DOHH2 (cell line): ENCODE measurements at regions not wholly inside any gene's neighbourhood (a gene's known extent, or its start where the extent isn't known, plus 50 kb on each side); places are given as distances from the start of the nearest gene placed in this dataset.

Experiments
- H3F3A ChIP-seq: fragments of 200-600 bp; sonication (generic), shearing (Covaris generic); 2 replicates; pipeline ENCODE4 v1.6.0; 2016; ENCODE audit warnings: antibody characterized with exemption, mild to moderate bottlenecking; ENCODE audit not compliant: control insufficient read depth, insufficient read depth
- H3K27ac ChIP-seq: fragments of 200-600 bp; sonication (generic); 2 replicates; pipeline ENCODE4 v1.5.1; 2014; ENCODE audit warnings: low read depth, mild to moderate bottlenecking, low read length, moderate library complexity
- H3K27me3 ChIP-seq: fragments of 200-600 bp; sonication (generic); 2 replicates; pipeline ENCODE4 v1.6.1; 2014; ENCODE audit warnings: mild to moderate bottlenecking, low read length, mixed read lengths; ENCODE audit not compliant: control insufficient read depth
- H3K36me3 ChIP-seq: fragments of 200-600 bp; sonication (generic); 2 replicates; pipeline ENCODE4 v1.6.1; 2014; ENCODE audit warnings: mild to moderate bottlenecking, low read length, moderate library complexity, mixed read lengths; ENCODE audit not compliant: control insufficient read depth
- H3K4me1 ChIP-seq: fragments of 200-600 bp; sonication (generic); 2 replicates; pipeline ENCODE4 v1.6.1; 2014; ENCODE audit warnings: mild to moderate bottlenecking, low read length, mixed read lengths; ENCODE audit not compliant: control insufficient read depth
- H3K4me2 ChIP-seq: fragments of 200-600 bp; sonication (generic); 2 replicates; pipeline ENCODE4 v1.6.0; 2014; ENCODE audit warnings: mild to moderate bottlenecking, low read length, moderate library complexity
- H3K4me3 ChIP-seq: fragments of 200-600 bp; sonication (generic); 2 replicates; pipeline ENCODE4 v1.5.1; 2014; ENCODE audit warnings: mild to moderate bottlenecking, low read length, mixed read lengths
- H3K79me2 ChIP-seq: fragments of 200-600 bp; sonication (generic); 2 replicates; pipeline ENCODE4 v1.6.1; 2014; ENCODE audit warnings: mild to moderate bottlenecking, low read length, mixed read lengths; ENCODE audit not compliant: control insufficient read depth
- H3K9me2 ChIP-seq: fragments of 200-600 bp; sonication (generic); replicated peaks from 2 replicates; pipeline ENCODE4 v1.6.1; 2014; ENCODE audit warnings: mild to moderate bottlenecking, low read length, mixed read lengths; ENCODE audit not compliant: control insufficient read depth
- H3K9me3 ChIP-seq: fragments of 200-600 bp; sonication (generic); 2 replicates; pipeline ENCODE4 v1.6.1; 2014; ENCODE audit warnings: antibody characterized with exemption, low read length, mixed read lengths; ENCODE audit not compliant: control insufficient read depth, insufficient read depth
- H4K20me1 ChIP-seq: fragments of 200-600 bp; sonication (generic); 2 replicates; pipeline ENCODE4 v1.6.0; 2014; ENCODE audit warnings: low read depth, mild to moderate bottlenecking, antibody characterized with exemption, low read length, moderate library complexity; ENCODE audit not compliant: control insufficient read depth, insufficient read depth
- EZH2phosphoT487 ChIP-seq: fragments of 200-600 bp; sonication (generic); IDR thresholded peaks from 2 replicates; pipeline ENCODE4 v1.6.1; 2017; ENCODE audit warnings: borderline replicate concordance, mild to moderate bottlenecking, antibody characterized with exemption, low read length, moderate library complexity, mixed read lengths
- TF ChIP-seq, protein P1 (sequence below): fragments of 200-600 bp; sonication (generic); IDR thresholded peaks from one replicate; pipeline ENCODE4 v1.5.1; 2014; ENCODE audit warnings: antibody characterized with exemption, mild to moderate bottlenecking, low read depth, low read length; ENCODE audit not compliant: poor library complexity, severe bottlenecking

DNA sequence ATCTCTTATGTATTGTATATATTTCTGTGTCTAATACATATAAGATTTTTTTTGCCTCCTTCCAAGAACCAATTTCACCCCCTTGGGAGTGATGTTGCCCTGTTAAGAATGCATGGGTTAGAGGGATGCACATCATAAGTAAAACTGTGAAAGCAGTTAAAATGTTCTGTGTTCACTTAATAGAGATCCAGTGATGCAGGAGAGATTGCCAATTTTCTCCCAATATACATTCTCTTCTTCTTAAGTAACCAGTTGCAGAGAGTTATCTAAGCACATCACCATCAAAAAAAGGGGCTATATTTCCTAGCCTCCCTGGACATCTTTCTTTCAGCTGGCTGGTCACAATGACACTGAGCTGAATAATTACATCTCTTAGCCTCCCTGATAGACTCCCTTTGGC is 307.0 kb downstream of the OSTF1 start:
- no peaks in the 10 kb centered on the region for H4K20me1 ChIP-seq
- no peaks in the 10 kb centered on the region for H3K79me2 ChIP-seq
- H3K9me2 ChIP-seq: no peaks in the 10 kb centered on the region
- H3K4me1 ChIP-seq: no peaks in the 10 kb centered on the region
- H3K27ac ChIP-seq: no peak overlapping the region
- no peaks in the 10 kb centered on the region for H3K9me3 ChIP-seq
- no peaks in the 10 kb centered on the region for H3K27me3 ChIP-seq
- no peaks in the 10 kb centered on the region for H3K36me3 ChIP-seq
- H3K4me3 ChIP-seq: no peak overlapping the region
- no peaks in the 10 kb centered on the region for H3F3A ChIP-seq
- no peak overlapping the region for H3K4me2 ChIP-seq
- TF ChIP-seq, protein P1, sequence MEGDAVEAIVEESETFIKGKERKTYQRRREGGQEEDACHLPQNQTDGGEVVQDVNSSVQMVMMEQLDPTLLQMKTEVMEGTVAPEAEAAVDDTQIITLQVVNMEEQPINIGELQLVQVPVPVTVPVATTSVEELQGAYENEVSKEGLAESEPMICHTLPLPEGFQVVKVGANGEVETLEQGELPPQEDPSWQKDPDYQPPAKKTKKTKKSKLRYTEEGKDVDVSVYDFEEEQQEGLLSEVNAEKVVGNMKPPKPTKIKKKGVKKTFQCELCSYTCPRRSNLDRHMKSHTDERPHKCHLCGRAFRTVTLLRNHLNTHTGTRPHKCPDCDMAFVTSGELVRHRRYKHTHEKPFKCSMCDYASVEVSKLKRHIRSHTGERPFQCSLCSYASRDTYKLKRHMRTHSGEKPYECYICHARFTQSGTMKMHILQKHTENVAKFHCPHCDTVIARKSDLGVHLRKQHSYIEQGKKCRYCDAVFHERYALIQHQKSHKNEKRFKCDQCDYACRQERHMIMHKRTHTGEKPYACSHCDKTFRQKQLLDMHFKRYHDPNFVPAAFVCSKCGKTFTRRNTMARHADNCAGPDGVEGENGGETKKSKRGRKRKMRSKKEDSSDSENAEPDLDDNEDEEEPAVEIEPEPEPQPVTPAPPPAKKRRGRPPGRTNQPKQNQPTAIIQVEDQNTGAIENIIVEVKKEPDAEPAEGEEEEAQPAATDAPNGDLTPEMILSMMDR: no peak
- no peak for TF ChIP-seq EZH2phosphoT487

DNA sequence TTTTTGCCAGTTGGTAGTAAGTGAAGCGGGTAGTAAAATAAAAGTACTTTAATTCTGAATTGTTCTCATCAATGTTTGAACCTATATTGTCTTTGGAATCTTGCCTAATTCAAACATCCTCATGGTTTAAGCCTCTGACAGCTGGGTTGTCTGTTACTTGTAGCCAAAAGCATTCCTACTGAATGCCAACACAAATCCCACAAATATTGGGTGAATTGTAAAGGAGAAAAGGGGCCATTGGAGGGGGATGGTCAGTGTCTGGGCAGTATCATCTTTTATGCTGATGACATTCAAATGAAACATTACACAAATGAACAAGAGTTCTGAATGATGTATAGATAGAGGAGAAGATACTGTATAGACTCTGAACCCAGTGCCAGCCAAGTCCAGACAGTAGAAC is 309.5 kb downstream of the OSTF1 start:
- Histone ChIP-seq H3K4me1 (no peaks in the 10 kb centered on the region), H3K36me3 (no peaks in the 10 kb centered on the region), H3K9me2 (no peaks in the 10 kb centered on the region), H3K4me3 (no peak overlapping the region), H3K4me2 (no peak overlapping the region), H3K27ac (no peak overlapping the region), H3K27me3 (no peaks in the 10 kb centered on the region), H3K9me3 (no peaks in the 10 kb centered on the region), H4K20me1 (no peaks in the 10 kb centered on the region), H3F3A (no peaks in the 10 kb centered on the region), H3K79me2 (no peaks in the 10 kb centered on the region)
- no peak for TF ChIP-seq EZH2phosphoT487
- TF ChIP-seq, protein P1: no peak

DNA sequence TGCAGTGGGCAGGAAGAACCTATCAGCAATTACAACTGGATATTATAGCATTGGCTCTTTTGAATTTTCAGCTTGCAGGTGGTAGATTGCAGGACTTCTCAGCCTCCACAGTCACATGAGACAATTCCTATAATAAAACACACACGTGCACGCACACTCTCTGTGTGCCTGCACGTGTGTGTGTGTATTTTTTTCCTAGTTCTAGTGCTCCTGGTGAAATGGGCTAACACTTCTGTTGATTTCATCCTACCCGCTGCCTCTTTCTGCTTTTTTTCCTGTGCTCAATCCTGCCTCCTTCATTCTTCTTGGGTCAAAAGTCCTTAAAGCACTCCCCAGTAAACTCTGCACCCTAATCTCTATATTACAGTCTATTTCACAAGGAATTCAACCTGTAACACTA is 320.1 kb downstream of the OSTF1 start:
- Histone ChIP-seq H3K27me3 (no peaks in the 10 kb centered on the region), H3K4me3 (no peak overlapping the region), H3K4me2 (no peak overlapping the region), H3K4me1 (no peaks in the 10 kb centered on the region), H3F3A (no peaks in the 10 kb centered on the region), H3K79me2 (no peaks in the 10 kb centered on the region), H3K9me3 (no peaks in the 10 kb centered on the region), H3K9me2 (no peaks in the 10 kb centered on the region), H3K27ac (no peak overlapping the region), H3K36me3 (no peaks in the 10 kb centered on the region), H4K20me1 (no peaks in the 10 kb centered on the region)
- TF ChIP-seq EZH2phosphoT487: no peak
- TF ChIP-seq, protein P1: no peak

DNA sequence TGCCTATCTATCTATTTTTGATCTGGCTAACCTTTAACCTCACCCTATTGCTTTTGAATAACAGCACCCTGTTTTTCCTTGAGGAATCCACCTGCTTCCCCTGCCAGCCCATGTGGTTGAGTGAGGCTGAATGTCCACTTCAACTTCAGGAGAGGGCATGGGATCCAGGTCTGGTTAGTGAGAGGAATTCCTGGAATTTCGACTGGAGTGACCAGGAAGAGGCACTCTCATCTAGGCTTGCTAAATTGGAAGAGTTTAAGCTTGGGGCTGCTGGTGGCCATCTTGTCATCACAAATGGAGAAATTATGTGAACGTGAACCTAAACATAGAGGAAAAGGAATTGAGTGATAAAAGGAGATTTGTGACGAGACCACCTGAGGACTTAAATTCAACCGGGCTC is 322.1 kb downstream of the OSTF1 start:
- no peaks in the 10 kb centered on the region for H3K27me3 ChIP-seq
- H3K4me3 ChIP-seq: no peak overlapping the region
- no peaks in the 10 kb centered on the region for H3K36me3 ChIP-seq
- no peak overlapping the region for H3K4me2 ChIP-seq
- no peaks in the 10 kb centered on the region for H4K20me1 ChIP-seq
- no peak for TF ChIP-seq EZH2phosphoT487
- TF ChIP-seq, protein P1: no peak
- no peaks in the 10 kb centered on the region for H3K9me2 ChIP-seq
- H3K27ac ChIP-seq: no peak overlapping the region
- H3K4me1 ChIP-seq: no peaks in the 10 kb centered on the region
- no peaks in the 10 kb centered on the region for H3K9me3 ChIP-seq
- H3F3A ChIP-seq: no peaks in the 10 kb centered on the region
- H3K79me2 ChIP-seq: no peaks in the 10 kb centered on the region
